ENCODE measurements at regions not wholly inside any gene's neighbourhood (a gene's known extent, or its start where the extent isn't known, plus 50 kb on each side); places are given as distances from the start of the nearest gene placed in this dataset.
"Not testable (repeated sequence)": the region's sequence is repeated elsewhere in the genome, so short reads cannot be mapped to it uniquely, and the experiment has no call there.

DNA sequence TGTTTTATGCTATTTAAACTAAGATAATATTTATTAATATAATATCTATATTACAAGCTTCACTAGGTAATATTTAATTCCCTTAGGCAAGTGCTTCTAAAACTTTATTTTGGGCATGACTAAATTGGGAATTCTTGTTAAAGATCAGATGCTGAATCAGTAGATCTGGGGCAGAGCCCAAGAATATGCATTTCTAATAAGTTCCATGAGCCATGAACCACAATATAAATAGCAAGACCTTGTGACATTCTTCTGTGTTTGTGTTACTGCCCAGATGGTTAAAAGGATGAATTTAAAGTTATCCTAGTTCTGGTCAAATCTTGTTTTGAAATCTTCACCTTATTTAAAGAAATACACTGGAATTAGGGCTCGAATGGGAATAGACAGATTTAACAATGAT is 258.4 kb upstream of the CACNA2D1 start:
- no peak for DNase-seq (ENCODE audit: low spot score)

DNA sequence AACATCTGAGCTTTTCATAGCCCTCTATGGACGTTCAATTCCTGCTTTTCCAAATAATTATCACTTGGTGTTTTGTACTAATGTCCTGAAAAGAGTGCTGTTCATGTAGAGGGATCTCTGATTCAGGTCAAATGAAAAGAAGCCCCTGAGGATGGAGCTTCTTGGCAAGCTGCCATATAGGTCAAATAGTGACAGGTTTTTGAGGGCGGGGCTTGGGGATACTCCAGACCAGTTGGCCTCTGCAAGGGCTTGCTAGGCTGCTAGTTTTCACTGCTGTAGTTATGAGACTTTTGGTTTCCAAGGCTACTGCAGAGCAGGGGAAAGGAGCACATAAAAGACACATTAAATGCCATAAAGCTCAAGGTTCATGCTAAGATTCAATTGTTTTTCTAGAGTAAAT is 257.2 kb upstream of the CACNA2D1 start:
- DNase-seq (ENCODE audit: low spot score), result no peak

DNA sequence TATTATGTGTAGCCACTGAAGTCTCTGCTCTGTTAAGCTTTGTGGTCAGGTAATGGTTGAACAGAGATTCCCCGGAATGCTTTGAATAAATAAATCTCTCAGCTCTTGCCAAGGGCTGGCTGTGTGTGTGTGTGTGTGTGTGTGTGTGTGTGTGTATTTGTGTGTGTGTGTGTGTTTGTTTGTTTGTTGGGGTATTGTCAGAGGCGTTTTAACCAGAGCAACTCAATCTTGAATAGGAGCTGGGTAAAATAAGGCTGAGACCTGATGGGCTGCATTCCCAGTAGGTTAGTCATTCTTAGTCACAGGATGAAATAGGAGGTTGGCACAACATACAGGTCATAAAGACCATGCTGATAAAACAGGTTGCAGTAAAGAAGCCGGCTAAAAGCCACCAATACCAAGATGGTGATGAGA is 256.2 kb upstream of the CACNA2D1 start:
- no peak for DNase-seq (ENCODE audit: low spot score)

DNA sequence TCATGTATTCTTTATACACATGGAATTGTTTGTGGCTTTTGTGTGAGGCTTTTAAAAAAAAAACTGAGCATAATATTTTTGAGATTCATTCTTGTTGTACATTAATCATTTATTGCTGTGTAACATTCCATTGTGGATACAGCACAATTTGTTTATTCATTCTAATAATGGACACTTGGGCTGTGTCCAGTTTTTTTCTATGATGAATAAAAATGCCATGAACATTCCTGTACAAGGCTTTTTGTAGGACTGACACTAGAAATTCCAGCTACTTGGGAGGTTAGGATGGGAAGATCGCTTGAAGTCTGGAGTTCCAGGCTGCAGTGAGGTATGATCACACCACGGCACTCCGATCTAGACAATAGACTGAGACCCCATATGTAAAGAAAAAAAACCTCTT is 254.3 kb upstream of the CACNA2D1 start:
- DNase-seq (ENCODE audit: low spot score), result no peak

DNA sequence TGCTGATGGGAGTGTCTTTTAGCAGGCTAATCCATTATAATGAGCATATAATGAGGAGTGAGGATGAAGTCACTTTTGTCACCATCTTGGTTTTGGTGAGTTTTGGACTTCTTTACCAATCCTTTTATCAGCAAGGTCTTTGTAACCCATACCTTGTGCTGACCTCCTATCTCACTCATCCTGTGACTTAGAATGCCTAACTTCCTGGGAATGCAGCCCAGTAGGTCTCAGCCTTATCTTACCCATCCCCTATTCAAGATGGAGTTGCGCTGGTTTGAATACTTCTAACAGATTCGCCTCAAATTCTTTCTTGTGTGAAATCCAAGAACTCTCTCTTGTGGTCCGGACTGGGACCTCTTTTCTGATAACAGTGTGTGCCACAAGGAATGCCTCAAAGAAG is 253.1 kb upstream of the CACNA2D1 start:
- DNase-seq (ENCODE audit: low spot score), result no peak

DNA sequence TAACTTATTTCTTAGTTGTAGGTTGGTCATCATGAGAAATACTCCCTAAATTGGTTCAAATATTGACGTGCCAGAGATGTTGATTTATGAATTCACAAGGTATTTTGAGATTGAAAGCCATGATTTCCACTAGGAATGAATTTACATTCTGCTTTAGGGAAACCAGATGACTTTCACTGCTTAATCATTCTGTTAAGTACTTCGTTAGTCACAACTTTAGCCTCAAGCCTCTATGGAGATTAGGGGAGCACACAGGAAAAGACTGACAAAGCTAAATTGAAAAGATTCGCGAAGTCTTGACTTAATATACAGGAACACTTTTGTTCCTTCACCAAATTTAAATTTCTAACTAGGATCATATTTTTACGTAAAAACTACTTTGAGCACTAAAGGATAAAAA is 250.4 kb upstream of the CACNA2D1 start:
- no peak for DNase-seq (ENCODE audit: low spot score)

DNA sequence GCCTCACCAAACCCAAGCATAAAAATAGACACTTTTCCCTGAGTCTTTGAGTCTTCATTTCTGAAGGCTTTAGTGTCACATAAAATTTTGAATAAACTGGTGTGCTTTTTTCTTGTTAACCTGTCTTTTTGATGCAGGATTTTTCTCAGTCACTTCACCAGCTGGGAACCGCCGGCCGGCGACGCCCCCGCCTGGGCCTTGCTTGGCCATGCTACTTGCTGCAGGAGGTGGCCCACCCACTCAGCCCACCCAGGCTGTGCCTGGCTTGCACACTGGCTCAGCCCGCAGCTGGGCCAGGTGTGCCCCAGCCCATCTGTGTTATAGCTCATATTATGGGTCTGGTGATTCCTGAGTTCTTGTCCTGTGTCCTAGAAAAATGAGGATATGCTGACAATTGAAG is 247.4 kb upstream of the CACNA2D1 start:
- no peak for DNase-seq (ENCODE audit: low spot score)

DNA sequence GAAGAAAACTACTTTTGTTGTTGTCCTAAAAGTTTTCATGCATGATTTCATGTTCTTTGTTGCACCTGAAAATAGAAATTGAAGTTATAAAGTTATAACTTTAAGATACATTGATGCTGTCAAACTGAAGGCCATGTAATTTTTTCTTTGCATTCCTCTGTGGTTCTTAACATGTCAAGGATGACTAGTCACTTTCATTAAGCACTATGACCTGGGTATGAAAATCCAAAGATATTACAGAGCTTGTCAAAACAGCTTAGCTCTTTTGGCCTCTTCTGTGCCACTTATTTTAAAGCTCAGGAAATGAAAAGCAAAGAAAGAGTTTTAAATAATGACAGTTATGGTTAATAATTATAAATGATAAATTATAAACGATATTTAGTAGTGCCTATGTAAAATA is 241.6 kb upstream of the CACNA2D1 start:
- DNase-seq (ENCODE audit: low spot score), result no peak

DNA sequence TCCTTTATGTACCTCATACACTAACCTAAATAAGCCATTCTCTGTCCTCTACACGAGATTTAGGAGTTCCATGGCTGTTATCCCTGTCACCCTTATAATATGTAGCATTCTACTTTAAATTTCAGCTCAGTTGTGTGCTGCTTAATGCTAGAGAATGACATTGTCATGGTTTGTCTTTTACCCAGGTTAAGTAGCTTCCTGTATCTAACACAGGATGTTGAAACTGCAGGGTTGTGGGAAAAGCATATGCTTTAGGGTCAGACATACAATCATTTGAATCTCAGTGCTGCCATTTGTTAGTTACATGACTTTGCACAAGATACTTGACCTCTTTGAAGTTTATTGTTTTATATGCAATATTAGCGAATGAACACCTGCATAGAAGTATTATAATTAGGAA is 235.1 kb upstream of the CACNA2D1 start:
- DNase-seq (ENCODE audit: low spot score), result no peak

DNA sequence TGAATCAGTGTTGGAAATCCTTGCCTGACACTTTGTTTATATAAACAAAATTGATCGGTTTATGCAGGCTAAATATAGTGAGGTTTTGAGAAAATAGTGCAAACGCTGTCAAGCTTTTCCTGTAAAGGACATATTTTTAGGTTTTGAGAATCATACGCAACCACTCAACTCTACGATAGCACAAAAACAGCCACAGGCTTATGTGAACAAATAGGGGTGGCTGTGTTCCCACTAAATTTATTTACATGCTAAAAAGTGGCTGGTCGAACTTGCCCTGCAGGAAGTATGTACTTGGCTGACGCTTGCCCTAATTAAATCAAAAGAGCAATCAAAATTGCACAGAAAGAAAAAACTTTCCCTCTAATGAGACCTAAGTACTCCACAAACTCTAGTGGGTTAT is 234.7 kb upstream of the CACNA2D1 start:
- DNase-seq (ENCODE audit: low spot score), result no peak

DNA sequence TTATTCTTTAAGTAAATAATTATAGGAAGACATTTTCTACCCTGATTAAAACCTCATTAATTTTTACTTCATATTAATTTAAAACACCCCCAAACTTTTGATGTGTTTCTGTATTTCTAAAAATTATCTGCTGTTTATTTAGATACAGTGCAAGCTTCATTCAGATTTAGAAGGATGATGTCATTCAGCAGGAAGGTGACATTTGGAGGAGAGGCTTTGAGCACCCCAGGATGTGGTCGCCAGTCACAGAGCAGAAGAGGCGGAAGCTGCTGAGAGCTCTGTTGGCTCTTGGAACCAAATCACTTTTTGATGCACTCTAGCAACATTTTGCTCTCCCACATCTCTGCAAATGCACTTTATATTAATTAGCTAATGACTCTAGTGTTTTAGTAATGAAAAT is 233.9 kb upstream of the CACNA2D1 start:
- DNase-seq (ENCODE audit: low spot score), result peak; percentile 4

DNA sequence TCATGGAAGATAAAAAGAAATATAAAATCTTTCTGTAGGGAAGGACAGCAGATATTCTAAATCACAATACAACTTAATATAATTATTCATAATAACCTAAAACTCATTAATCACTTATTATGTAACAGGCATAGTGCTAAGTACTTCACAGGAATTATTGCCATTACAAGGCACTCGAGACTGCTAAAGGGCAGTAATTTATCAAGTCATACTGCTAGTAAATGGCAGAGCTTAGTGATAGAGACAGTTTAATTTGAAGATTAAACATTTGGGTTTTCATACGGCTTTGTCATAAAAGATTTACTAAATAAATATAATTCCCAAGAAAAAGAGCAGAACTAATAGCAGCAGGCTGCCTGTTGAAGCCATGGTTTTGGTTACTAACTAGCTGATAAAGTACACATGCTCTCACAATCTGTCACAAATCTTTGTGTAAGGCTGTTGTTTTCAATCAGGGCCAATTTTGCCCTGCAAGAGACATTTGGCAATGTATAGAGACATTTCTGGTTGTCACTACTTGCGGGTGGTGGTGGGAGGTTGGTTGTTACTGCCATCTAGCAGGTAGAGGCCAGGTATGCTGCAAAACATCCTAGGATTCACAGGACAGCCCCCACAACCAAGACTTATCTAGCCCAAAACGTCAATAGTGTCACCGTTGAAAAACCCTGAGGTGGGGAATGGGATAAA is 233.3 kb upstream of the CACNA2D1 start:
- DNase-seq (ENCODE audit: low spot score), result no peak

DNA sequence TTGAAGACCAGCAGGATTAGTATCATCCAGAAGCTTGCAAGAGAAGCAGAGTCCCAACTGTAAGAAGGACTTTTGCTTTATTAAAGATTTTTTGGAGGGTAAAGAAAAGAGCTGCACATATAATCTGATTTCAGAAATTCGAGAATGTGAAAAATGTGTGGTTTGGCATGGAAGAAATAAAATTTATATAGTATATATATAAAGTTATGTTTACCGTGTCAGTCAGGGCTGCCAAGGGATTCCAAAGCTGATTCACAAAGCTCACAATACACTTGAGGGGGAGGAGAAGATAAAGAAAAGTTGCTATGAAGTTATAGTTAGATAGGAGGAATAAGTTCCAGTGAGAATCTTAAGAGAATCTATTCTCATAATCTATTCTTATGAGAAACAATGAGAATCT is 231.8 kb upstream of the CACNA2D1 start:
- no peak for DNase-seq (ENCODE audit: low spot score)

DNA sequence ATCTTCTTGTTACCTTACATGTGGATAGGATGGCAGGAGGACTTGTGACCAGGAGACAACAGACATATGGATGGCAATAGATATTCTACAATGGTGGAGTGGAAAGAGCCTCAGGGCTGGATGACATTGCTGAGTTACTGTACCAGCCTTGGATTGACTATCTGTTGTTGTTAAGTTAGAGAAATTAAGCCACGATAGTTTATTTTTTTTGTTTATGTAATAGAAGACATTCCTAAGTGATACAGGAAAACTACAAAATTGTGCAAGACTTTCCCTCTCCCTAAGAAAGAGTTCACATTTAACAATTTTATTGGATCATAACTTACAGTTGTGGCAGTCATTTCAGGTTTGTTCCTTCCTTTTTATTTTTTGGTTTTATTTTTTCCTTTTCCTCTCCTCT is 230.7 kb upstream of the CACNA2D1 start:
- no peak for DNase-seq (ENCODE audit: low spot score)

DNA sequence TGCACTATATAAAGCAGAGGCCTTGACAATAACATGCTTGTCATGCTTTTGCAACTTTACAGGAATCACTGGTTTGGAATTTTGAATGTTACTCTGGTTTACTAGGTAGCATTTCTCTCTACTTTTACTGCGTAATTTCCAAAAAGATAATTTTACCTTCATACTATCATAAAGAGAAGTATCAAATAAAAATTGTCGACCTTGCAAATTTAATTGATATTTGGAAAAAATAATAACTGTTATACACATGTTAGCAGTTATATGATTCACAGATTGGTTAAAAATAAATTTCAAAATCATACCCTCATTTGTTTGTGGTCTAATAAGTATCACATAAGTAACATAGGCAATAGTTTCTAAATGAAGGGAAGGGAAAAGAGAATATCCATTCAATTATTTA is 228.5 kb upstream of the CACNA2D1 start:
- DNase-seq (ENCODE audit: low spot score), result no peak

DNA sequence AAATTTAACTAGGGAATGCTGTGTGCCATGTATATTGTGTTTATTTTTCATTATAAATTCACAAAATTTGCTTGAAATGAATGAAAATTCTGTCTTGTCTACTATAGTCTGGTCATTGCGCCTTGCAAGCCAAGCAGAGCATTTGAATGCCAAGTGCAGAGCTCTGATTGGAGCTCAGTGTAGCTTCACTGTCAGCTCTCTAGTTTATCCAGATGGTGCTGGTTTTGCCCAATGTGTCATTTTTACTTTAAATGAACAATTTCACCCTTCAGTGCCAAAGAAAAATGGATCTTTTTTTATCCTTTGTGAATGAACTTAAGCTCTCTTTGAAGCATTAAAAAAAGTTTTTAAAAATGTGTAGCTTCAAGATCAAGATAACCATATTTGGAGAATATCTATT is 225.6 kb upstream of the CACNA2D1 start:
- DNase-seq (ENCODE audit: low spot score), result no peak

DNA sequence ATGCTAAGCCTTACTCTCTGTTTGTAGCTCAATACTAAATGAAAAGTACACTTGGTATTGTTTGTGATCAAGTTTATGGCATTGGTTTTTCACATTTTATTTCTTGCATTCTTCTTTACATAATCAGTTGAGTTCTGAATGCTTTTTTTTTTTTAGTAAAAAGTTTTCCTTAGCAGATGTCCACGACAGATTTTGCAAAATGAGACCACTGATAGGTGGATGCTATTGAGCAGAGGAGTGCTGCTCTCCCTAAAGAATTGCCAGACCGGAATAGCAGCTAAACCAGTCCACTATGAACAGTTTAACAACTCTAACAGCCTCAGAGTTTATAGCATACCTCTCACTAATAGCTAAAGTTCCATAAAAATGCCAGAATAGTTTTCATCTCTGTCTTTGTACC is 225.1 kb upstream of the CACNA2D1 start:
- DNase-seq (ENCODE audit: low spot score), result no peak

DNA sequence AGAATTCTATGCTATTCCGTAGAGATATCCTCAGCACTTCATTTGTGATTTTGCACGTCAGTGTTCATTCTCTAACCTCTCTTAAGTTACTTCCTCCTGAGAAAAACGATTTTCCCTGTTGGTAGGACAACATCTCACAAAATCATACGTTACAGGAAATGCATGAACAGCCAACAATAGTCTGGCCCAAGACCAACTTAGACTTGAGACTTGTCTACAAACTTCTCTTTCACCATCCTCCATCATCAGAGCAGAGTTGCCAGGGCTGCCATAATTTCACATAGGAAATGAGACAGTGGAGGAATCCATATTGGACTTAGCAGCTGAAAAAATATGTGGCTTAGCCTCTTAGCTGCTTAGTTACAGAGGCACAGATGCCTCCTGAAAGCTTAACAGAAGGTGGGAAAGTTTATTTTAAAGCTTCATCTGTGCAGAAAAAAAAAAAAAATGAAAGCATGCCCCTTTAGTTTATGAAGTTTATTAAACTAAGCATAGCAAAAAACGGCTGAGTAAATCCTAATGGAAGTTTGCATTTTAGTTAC is 222.5 kb upstream of the CACNA2D1 start:
- DNase-seq (ENCODE audit: low spot score), result no peak

DNA sequence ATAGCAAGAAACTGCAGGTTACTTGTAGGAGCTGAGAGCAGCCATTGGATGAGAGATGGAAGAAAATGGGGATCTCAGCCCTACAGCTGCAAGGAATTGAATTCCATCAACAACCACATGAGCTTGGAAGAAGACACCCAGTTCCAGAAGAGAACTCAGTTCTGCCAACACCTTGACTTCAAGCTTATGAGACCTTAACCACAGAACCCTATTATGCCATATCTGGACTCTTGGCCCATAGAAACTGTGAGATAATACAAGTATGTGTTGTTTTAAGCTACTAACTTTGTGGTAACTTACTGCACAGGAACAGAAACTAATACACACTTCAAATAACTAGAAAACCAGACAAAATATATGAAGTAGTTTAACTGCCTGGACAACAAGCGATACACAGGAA is 212.4 kb upstream of the CACNA2D1 start:
- DNase-seq (ENCODE audit: low spot score), result no peak

DNA sequence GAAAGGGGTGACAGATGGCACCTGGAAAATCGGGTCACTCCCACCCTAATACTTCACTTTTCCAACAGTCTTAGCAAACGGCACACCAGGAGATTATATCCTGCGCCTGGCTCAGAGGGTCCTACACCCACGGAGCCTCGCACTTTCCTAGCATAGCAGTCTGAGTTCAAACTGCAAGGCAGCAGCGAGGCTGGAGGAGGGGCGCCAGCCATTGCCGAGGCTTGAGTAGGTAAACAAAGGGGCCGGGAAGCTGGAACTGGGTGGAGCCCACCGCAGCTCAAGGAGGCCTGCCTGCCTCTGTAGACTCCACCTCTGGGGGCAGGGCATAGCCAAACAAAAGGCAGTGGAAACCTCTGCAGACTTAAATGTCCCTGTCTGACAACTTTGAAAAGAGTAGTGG is 206.5 kb upstream of the CACNA2D1 start:
- DNase-seq (ENCODE audit: low spot score), result not testable (repeated sequence)

DNA sequence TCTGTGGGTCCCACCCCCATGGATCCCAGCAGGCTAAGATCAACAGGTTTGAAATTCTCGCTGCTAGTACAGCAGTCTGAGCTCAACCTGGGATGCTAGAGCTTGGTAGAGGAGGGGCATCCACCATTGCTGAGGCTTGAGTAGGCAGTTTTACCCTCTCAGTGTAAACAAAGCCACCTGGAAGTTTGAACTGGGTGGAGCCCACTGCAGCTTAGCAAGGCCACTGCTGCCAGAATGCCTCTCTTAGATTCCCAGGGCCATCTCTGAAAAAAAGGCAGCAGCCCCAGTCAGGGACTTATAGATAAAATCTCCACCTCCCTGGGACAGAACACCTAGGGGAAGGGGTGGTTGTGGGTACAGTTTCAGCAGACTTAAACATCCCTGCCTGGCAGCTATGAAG is 190.0 kb upstream of the CACNA2D1 start:
- DNase-seq (ENCODE audit: low spot score), result no peak

DNA sequence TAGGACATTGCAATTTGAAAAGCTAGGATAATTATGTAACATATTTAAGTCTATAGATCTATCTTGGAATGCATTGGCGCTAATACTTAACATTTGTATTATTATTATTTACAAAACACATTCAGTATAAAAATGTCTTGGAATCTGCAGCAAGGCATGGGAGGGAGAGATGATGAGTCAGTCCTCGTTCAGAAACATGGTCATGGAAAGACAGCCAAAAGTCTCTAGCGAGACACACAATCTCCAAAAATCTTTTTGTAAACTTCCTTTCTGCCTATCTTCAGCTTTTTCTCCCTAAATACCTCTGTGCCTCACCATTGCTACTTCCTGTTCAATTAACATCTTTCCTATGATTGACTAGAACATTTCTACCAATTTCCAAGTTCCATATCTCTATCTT is 188.4 kb upstream of the CACNA2D1 start:
- DNase-seq (ENCODE audit: low spot score), result peak; percentile 46

DNA sequence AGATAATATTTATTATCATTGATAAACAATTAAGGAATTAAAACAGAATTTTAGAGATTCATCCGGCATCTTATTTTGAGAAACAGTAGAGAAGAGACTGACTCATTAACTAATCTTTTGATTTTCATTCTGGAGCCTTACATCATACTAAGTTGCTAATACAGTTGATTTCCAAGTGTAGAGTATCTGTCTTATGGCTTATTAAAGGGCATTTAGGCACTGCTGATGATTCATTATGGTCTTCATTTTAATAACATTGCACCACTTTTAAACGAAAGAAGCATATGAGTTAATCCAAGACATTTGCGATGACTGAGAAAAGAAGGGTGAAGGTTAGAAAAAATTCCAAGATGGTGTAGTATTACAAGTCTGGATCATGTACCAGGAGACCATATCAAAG is 186.0 kb upstream of the CACNA2D1 start:
- DNase-seq (ENCODE audit: low spot score), result no peak

DNA sequence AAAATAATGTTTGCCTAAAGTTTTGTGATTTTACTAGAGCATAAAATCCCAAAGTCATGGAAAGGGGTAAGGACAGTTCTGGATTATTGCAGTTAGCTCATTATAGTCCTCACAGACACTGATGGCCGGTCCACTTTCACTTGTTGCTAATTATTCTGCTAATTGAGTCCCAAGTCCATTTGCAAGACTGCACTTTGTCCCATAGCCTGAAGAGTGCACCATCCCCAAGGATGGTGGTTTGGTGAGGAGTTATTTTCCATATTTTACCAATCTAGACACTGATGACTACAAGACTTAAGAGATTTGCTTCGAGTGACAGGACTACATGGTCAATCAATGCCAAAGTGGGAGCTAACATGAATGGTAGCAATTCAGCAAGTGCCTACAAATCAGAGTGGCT is 181.8 kb upstream of the CACNA2D1 start:
- DNase-seq (ENCODE audit: low spot score), result no peak

DNA sequence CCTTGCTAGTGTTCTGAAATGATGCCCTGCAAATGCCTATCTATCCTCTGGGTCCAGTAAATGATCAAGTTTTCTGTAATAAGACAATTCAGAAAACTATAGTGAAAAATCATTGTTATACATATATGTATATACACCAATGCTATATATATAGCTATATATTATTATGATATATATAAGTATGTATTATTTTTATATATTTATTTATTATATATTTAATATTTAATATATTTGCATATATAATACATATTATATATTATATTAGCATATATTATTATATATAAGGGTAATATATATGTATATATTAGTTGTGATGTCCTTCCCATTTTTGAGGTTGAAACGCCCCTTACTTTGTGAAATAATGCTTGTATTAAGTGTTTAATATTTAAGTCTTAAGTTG is 181.4 kb upstream of the CACNA2D1 start:
- DNase-seq (ENCODE audit: low spot score), result no peak

All from GM03348 (cell line).